ENCODE measurements at regions not wholly inside any gene's neighbourhood (a gene's known extent, or its start where the extent isn't known, plus 50 kb on each side); places are given as distances from the start of the nearest gene placed in this dataset.

GRCh38 chr5:174998131-174998730, 273.8 kb downstream of the MSX2 start:
- TF ChIP-seq CTCF (IDR thresholded peaks at IDR 0.05): no peak
- TF ChIP-seq POLR2A (IDR thresholded peaks at IDR 0.05): no peak
